ENCODE measurements at regions not wholly inside any gene's neighbourhood (a gene's known extent, or its start where the extent isn't known, plus 50 kb on each side); places are given as distances from the start of the nearest gene placed in this dataset.

DNA sequence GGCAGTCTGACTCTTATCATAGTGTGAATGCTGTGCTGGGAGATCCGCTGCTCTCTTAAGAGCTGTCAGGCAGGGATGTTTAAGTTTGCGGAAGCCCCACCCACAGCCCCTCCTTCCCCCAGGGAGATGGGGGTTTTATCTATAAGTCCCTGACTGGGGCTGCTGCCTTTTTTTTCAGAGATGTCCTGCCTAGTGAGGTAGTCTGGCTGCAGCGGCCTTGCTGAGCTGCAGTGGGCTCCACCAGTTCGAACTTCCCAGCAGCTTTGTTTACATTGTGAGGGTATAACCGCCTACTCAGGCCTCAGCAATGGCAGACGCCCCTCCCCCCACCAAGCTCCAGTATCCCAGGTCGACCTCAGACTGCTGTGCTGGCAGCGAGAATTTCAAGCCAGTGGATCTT is 75.7 kb upstream of the UST start:
- ChIA-PET POLR2A (no interaction called here), CTCF (no interaction called here), RAD21 (ENCODE audit: low non-redundant PET in 1 of 2, low total read pairs in 2 of 2, uncharacterized antibody in 2 of 2, unreplicated experiment in 2 of 2) (no interaction called here)
- ATAC-seq (no peak), DNase-seq (ENCODE audit: low read depth, low spot score) (no peak)
- Histone ChIP-seq H3K4me2 (ENCODE audit: low read length) (no peak overlapping the region), H3K9me2 (ENCODE audit: insufficient read depth) (no peaks in the 10 kb centered on the region), H3K27me3 (ENCODE audit: insufficient read depth, low read length) (no peaks in the 10 kb centered on the region), H3K9ac (ENCODE audit: low read length) (no peak overlapping the region), H3K9me3 (ENCODE audit: control insufficient read depth in 1 of 2, insufficient read depth in 1 of 2, low read depth in 1 of 2, low read length in 2 of 2) (peaks cover 0 to 11% of the 10 kb centered on the region in 2 experiments; a peak in 1 of 4 replicates), H3K27ac (ENCODE audit: low read depth, low read length) (no peak overlapping the region), H4K20me1 (ENCODE audit: insufficient read depth) (no peaks in the 10 kb centered on the region), H3K36me3 (ENCODE audit: control insufficient read depth in 1 of 2, insufficient read depth in 2 of 2, low read length in 2 of 2) (no peaks in the 10 kb centered on the region), H3K4me1 (ENCODE audit: control insufficient read depth in 1 of 2, insufficient read depth in 2 of 2, low read length in 2 of 2) (no peaks in the 10 kb centered on the region), H2AFZ (ENCODE audit: low read depth, low read length, poor library complexity, severe bottlenecking) (no peak overlapping the region), H3K79me2 (ENCODE audit: insufficient read depth, low read length) (no peaks in the 10 kb centered on the region), H3K4me3 (replicated peaks in 1 of 2; ENCODE audit: low read depth in 1 of 2, low read length in 2 of 2) (no peak overlapping the region)
- BruUV-seq (replicated peaks): no TSS peak
- intact Hi-C loops (cut with micrococcal nuclease): no loop called here
- TF ChIP-seq SRF (IDR thresholded peaks at IDR 0.05; ENCODE audit: low read depth) (no peak), EZH2phosphoT487 (IDR thresholded peaks at IDR 0.05; ENCODE audit: borderline replicate concordance) (no peak), EZH2 (IDR thresholded peaks at IDR 0.05) (no peak), ELF1 (IDR thresholded peaks at IDR 0.05; ENCODE audit: borderline replicate concordance, low read depth) (no peak), RAD21 (IDR thresholded peaks at IDR 0.05; ENCODE audit: low read depth) (no peak), ZNF274 (IDR thresholded peaks at IDR 0.05; ENCODE audit: low read depth, low read length) (no peak), TCF7L2 (IDR thresholded peaks at IDR 0.05; ENCODE audit: borderline replicate concordance, extremely low read depth, insufficient read depth, insufficient read length) (no peak)
- TF ChIP-seq, protein P1, sequence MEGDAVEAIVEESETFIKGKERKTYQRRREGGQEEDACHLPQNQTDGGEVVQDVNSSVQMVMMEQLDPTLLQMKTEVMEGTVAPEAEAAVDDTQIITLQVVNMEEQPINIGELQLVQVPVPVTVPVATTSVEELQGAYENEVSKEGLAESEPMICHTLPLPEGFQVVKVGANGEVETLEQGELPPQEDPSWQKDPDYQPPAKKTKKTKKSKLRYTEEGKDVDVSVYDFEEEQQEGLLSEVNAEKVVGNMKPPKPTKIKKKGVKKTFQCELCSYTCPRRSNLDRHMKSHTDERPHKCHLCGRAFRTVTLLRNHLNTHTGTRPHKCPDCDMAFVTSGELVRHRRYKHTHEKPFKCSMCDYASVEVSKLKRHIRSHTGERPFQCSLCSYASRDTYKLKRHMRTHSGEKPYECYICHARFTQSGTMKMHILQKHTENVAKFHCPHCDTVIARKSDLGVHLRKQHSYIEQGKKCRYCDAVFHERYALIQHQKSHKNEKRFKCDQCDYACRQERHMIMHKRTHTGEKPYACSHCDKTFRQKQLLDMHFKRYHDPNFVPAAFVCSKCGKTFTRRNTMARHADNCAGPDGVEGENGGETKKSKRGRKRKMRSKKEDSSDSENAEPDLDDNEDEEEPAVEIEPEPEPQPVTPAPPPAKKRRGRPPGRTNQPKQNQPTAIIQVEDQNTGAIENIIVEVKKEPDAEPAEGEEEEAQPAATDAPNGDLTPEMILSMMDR (IDR thresholded peaks at IDR 0.05 in 2 of 3, conservative IDR thresholded peaks at IDR 0.05 in 1 of 3; ENCODE audit: borderline replicate concordance in 1 of 3, insufficient read depth in 1 of 3, low read depth in 2 of 3, low read length in 2 of 3): no peak
- TF ChIP-seq, protein P2, sequence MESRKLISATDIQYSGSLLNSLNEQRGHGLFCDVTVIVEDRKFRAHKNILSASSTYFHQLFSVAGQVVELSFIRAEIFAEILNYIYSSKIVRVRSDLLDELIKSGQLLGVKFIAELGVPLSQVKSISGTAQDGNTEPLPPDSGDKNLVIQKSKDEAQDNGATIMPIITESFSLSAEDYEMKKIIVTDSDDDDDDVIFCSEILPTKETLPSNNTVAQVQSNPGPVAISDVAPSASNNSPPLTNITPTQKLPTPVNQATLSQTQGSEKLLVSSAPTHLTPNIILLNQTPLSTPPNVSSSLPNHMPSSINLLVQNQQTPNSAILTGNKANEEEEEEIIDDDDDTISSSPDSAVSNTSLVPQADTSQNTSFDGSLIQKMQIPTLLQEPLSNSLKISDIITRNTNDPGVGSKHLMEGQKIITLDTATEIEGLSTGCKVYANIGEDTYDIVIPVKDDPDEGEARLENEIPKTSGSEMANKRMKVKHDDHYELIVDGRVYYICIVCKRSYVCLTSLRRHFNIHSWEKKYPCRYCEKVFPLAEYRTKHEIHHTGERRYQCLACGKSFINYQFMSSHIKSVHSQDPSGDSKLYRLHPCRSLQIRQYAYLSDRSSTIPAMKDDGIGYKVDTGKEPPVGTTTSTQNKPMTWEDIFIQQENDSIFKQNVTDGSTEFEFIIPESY (IDR thresholded peaks at IDR 0.05; ENCODE audit: extremely low read depth, insufficient replicate concordance, low read length): no peak
- TF ChIP-seq, protein P3, sequence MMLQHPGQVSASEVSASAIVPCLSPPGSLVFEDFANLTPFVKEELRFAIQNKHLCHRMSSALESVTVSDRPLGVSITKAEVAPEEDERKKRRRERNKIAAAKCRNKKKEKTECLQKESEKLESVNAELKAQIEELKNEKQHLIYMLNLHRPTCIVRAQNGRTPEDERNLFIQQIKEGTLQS (IDR thresholded peaks at IDR 0.05): no peak
